Activated CD8-positive, alpha-beta T cell treated with anti-CD3 and anti-CD28 coated beads for 36 hours (primary cell): ENCODE measurements at regions not wholly inside any gene's neighbourhood (a gene's known extent, or its start where the extent isn't known, plus 50 kb on each side); places are given as distances from the start of the nearest gene placed in this dataset.

Source experiments
- ATAC-seq: fragments of 200-7000 bp; cut with Tn5 transposase; one replicate; pipeline ENCODE4 v1.10.0; 2021; ENCODE audit warnings: mild to moderate bottlenecking, moderate library complexity
- CTCF ChIA-PET: fragments of 350-600 bp; sonication (Branson Sonifier 250); formaldehyde crosslinking; loops from one replicate; lab custom pipeline; 2021; ENCODE audit warnings: antibody characterized with exemption; lab: Charles Lee
- POLR2A ChIA-PET: fragments of 350-600 bp; sonication (Branson Sonifier 250); formaldehyde crosslinking; loops from one replicate; lab custom pipeline; 2021; ENCODE audit warnings: antibody characterized with exemption; lab: Charles Lee
- DNase-seq: peaks from one replicate; pipeline ENCODE4 v3.0.0-alpha.2; 2020
- H3K27ac Mint-ChIP-seq: one replicate; pipeline ENCODE4 v1.8.0; 2021; ENCODE audit warnings: mild to moderate bottlenecking, mixed read lengths
- H3K27me3 Mint-ChIP-seq: one replicate; pipeline ENCODE4 v1.8.0; 2021; ENCODE audit warnings: mixed read lengths
- H3K36me3 Mint-ChIP-seq: one replicate; pipeline ENCODE4 v1.8.0; 2021; ENCODE audit warnings: low read depth, mixed read lengths
- H3K4me1 Mint-ChIP-seq: one replicate; pipeline ENCODE4 v1.8.0; 2021; ENCODE audit warnings: low read depth, mixed read lengths
- H3K4me3 Mint-ChIP-seq: one replicate; pipeline ENCODE4 v1.8.0; 2021; ENCODE audit warnings: mild to moderate bottlenecking, moderate library complexity, mixed read lengths
- H3K9me3 Mint-ChIP-seq: one replicate; pipeline ENCODE4 v1.8.0; 2021; ENCODE audit warnings: mixed read lengths
- intact Hi-C: fragments of 100-400 bp; cut with micrococcal nuclease; formaldehyde crosslinking; loops from one replicate; pipeline ENCODE4 v1.10.0; 2022
- TF ChIP-seq, protein P1 (sequence below): fragments of 200-600 bp; IDR thresholded peaks from one replicate; pipeline ENCODE4 v1.8.0; 2022; ENCODE audit warnings: antibody characterized with exemption, mild to moderate bottlenecking

- Mint-ChIP-seq H3K4me1 (no peaks in the 10 kb centered on the region), H3K36me3 (no peaks in the 10 kb centered on the region), H3K27me3 (no peaks in the 10 kb centered on the region), H3K27ac (no peak overlapping the region), H3K4me3 (no peak overlapping the region), H3K9me3 (peaks cover 3% of the 10 kb centered on the region)
- DNase-seq (no peak), ATAC-seq (no peak)
- ChIA-PET POLR2A (no interaction called here), CTCF (no interaction called here)
- intact Hi-C loops = no loop called here
- TF ChIP-seq, protein P1, sequence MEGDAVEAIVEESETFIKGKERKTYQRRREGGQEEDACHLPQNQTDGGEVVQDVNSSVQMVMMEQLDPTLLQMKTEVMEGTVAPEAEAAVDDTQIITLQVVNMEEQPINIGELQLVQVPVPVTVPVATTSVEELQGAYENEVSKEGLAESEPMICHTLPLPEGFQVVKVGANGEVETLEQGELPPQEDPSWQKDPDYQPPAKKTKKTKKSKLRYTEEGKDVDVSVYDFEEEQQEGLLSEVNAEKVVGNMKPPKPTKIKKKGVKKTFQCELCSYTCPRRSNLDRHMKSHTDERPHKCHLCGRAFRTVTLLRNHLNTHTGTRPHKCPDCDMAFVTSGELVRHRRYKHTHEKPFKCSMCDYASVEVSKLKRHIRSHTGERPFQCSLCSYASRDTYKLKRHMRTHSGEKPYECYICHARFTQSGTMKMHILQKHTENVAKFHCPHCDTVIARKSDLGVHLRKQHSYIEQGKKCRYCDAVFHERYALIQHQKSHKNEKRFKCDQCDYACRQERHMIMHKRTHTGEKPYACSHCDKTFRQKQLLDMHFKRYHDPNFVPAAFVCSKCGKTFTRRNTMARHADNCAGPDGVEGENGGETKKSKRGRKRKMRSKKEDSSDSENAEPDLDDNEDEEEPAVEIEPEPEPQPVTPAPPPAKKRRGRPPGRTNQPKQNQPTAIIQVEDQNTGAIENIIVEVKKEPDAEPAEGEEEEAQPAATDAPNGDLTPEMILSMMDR = no peak
Measured at GRCh38 chr10:108427146-108427545, 1262.6 kb upstream of the SORCS1 start.

- peaks cover 3% of the 10 kb centered on the region for H3K9me3 Mint-ChIP-seq
- ATAC-seq (no peak), DNase-seq (no peak)
- TF ChIP-seq, protein P1 = no peak
- H3K36me3 Mint-ChIP-seq = no peaks in the 10 kb centered on the region
- intact Hi-C loops = no loop called here
- H3K27ac Mint-ChIP-seq = no peak overlapping the region
- ChIA-PET POLR2A (no interaction called here), CTCF (no interaction called here)
- H3K4me3 Mint-ChIP-seq = no peak overlapping the region
- no peaks in the 10 kb centered on the region for H3K4me1 Mint-ChIP-seq
- no peaks in the 10 kb centered on the region for H3K27me3 Mint-ChIP-seq
Measured at GRCh38 chr10:108425283-108425964, 1260.9 kb upstream of the SORCS1 start.

DNA sequence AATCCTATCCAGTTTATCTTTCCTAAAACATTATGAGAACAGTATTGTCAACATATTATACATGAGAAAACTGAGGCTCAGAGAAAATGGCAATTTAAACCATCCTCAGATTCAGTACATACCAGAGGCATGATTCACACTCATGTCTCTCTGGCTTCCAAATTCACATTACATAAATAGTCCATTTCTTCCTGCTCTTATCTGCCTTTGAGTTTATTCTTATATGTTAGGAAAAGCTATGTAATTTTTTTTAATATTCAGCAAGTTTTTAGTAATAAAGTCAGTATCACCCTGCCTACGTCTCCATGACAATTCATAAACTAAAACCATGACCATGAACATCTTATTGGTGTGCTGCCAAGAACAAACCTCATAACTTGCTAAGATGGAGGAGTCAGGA lies 1260.2 kb upstream of the SORCS1 start:
- intact Hi-C loops = no loop called here

GRCh38 chr10:108422286-108422685 lies 1257.8 kb upstream of the SORCS1 start:
- Mint-ChIP-seq H3K4me1 (no peaks in the 10 kb centered on the region), H3K36me3 (no peaks in the 10 kb centered on the region), H3K9me3 (peaks cover 3% of the 10 kb centered on the region), H3K4me3 (no peak overlapping the region), H3K27me3 (no peaks in the 10 kb centered on the region), H3K27ac (no peak overlapping the region)
- TF ChIP-seq, protein P1 = no peak
- POLR2A ChIA-PET = no interaction called here
- CTCF ChIA-PET = no interaction called here
- ATAC-seq (no peak), DNase-seq (no peak)
- intact Hi-C loops = no loop called here

More for the DNA sequence above, 1260.2 kb upstream of the SORCS1 start:
- Mint-ChIP-seq H3K27ac (no peak overlapping the region), H3K4me3 (no peak overlapping the region), H3K9me3 (peaks cover 3% of the 10 kb centered on the region), H3K36me3 (no peaks in the 10 kb centered on the region), H3K4me1 (no peaks in the 10 kb centered on the region), H3K27me3 (no peaks in the 10 kb centered on the region)
- ChIA-PET CTCF (interaction anchor here (0.7 kb wide), 1 partner anchor 894 kb away, joined by 3 read pairs; no protein-coding TSS in a partner anchor), POLR2A (no interaction called here)
- DNase-seq = no peak
- no peak for ATAC-seq
- TF ChIP-seq, protein P1 = no peak

- H3K27me3 Mint-ChIP-seq = no peaks in the 10 kb centered on the region
- no peak overlapping the region for H3K4me3 Mint-ChIP-seq
- H3K9me3 Mint-ChIP-seq = peaks cover 3% of the 10 kb centered on the region
- no peaks in the 10 kb centered on the region for H3K36me3 Mint-ChIP-seq
- intact Hi-C loops = no loop called here
- ChIA-PET CTCF (no interaction called here), POLR2A (no interaction called here)
- DNase-seq (no peak), ATAC-seq (no peak)
- TF ChIP-seq, protein P1 = no peak
- H3K4me1 Mint-ChIP-seq = no peaks in the 10 kb centered on the region
- no peak overlapping the region for H3K27ac Mint-ChIP-seq
Measured at GRCh38 chr10:108421266-108421665, 1256.8 kb upstream of the SORCS1 start.
